22Rv1 (cell line): ENCODE measurements at regions not wholly inside any gene's neighbourhood (a gene's known extent, or its start where the extent isn't known, plus 50 kb on each side); places are given as distances from the start of the nearest gene placed in this dataset.

Source experiments
- ZFX ChIP-seq: fragments of 450-650 bp; IDR thresholded peaks from 2 replicates; pipeline ENCODE4 v1.6.1; 2017; ENCODE audit warnings: antibody characterized with exemption, borderline replicate concordance
- TF ChIP-seq, protein P1 (sequence below): fragments of 450-650 bp; IDR thresholded peaks from 2 replicates; pipeline ENCODE4 v1.5.1; 2017; ENCODE audit warnings: mild to moderate bottlenecking

DNA sequence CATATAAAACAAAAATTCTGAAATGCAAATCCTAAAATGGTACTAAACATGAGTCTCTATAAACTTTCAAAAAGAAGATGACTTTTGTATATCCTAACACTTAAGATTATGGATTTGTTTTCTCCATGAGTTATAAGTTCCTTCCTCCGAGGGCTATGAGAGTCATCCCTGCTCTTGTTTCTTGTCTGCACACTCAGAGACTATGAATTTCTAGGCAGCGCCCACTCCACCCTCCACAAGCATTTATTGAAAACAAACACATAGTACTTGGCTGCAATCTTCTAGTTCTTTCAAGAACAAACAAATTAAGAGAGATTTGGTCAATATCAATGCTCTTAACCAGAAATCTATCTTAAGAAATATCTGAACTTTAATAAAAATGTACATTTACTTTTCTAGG is 211.7 kb downstream of the DKK1 start:
- TF ChIP-seq, protein P1, sequence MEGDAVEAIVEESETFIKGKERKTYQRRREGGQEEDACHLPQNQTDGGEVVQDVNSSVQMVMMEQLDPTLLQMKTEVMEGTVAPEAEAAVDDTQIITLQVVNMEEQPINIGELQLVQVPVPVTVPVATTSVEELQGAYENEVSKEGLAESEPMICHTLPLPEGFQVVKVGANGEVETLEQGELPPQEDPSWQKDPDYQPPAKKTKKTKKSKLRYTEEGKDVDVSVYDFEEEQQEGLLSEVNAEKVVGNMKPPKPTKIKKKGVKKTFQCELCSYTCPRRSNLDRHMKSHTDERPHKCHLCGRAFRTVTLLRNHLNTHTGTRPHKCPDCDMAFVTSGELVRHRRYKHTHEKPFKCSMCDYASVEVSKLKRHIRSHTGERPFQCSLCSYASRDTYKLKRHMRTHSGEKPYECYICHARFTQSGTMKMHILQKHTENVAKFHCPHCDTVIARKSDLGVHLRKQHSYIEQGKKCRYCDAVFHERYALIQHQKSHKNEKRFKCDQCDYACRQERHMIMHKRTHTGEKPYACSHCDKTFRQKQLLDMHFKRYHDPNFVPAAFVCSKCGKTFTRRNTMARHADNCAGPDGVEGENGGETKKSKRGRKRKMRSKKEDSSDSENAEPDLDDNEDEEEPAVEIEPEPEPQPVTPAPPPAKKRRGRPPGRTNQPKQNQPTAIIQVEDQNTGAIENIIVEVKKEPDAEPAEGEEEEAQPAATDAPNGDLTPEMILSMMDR: no peak
- no peak for TF ChIP-seq ZFX
